Coronary artery (tissue), 2 donors: ENCODE measurements at regions not wholly inside any gene's neighbourhood (a gene's known extent, or its start where the extent isn't known, plus 50 kb on each side); places are given as distances from the start of the nearest gene placed in this dataset.

Experiments used
- DNase-seq: peaks from one replicate; pipeline ENCODE4 v3.0.0-alpha.2; 2017; ENCODE audit warnings: low spot score
- H3K27ac ChIP-seq, 2 donors: fragments of 200-600 bp; sonication (generic); one replicate each; pipeline ENCODE4 v1.5.1; 2016 to 2019
- H3K4me3 ChIP-seq: fragments of 200-600 bp; sonication (generic); 2 replicates; pipeline ENCODE4 v1.5.1; 2016; ENCODE audit warnings: mild to moderate bottlenecking, moderate library complexity
- TF ChIP-seq, protein P1 (sequence below): fragments of 200-600 bp; sonication (generic); IDR thresholded peaks from one replicate; pipeline ENCODE4 v1.5.1; 2019; ENCODE audit warnings: antibody characterized with exemption

GRCh38 chr5:126220725-126221124, 202.5 kb upstream of the GRAMD2B start:
- no peak overlapping the region for H3K27ac ChIP-seq
- TF ChIP-seq, protein P1, sequence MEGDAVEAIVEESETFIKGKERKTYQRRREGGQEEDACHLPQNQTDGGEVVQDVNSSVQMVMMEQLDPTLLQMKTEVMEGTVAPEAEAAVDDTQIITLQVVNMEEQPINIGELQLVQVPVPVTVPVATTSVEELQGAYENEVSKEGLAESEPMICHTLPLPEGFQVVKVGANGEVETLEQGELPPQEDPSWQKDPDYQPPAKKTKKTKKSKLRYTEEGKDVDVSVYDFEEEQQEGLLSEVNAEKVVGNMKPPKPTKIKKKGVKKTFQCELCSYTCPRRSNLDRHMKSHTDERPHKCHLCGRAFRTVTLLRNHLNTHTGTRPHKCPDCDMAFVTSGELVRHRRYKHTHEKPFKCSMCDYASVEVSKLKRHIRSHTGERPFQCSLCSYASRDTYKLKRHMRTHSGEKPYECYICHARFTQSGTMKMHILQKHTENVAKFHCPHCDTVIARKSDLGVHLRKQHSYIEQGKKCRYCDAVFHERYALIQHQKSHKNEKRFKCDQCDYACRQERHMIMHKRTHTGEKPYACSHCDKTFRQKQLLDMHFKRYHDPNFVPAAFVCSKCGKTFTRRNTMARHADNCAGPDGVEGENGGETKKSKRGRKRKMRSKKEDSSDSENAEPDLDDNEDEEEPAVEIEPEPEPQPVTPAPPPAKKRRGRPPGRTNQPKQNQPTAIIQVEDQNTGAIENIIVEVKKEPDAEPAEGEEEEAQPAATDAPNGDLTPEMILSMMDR, result no peak
- DNase-seq, result no peak
- H3K4me3 ChIP-seq, result no peak overlapping the region

DNA sequence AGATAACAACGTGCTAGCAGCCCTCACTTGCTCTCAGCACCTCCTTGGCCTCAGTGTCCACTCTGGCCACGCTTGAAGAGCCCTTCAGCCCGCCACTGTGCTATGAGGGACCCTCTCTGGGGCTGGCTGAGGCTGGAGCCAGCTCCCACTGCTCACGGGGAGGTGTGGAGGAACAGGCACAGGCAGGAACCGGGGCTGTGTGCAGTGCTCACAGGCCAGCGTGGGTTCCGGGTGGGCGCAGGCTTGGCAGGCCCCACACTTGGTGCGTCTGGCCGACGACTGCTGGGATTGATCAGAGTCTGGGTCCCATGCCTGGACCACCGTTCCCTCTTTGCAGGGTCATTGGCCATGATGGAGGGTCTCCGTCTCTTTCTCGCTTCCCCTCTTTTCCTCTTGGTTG, 194.3 kb upstream of the GRAMD2B start:
- TF ChIP-seq, protein P1, result no peak
- H3K27ac ChIP-seq, result no peak overlapping the region
- H3K4me3 ChIP-seq, result no peak overlapping the region
- DNase-seq, result no peak

GRCh38 chr5:126233256-126233655, 190.0 kb upstream of the GRAMD2B start:
- no peak overlapping the region for H3K27ac ChIP-seq
- TF ChIP-seq, protein P1, result no peak
- no peak overlapping the region for H3K4me3 ChIP-seq
- no peak for DNase-seq

DNA sequence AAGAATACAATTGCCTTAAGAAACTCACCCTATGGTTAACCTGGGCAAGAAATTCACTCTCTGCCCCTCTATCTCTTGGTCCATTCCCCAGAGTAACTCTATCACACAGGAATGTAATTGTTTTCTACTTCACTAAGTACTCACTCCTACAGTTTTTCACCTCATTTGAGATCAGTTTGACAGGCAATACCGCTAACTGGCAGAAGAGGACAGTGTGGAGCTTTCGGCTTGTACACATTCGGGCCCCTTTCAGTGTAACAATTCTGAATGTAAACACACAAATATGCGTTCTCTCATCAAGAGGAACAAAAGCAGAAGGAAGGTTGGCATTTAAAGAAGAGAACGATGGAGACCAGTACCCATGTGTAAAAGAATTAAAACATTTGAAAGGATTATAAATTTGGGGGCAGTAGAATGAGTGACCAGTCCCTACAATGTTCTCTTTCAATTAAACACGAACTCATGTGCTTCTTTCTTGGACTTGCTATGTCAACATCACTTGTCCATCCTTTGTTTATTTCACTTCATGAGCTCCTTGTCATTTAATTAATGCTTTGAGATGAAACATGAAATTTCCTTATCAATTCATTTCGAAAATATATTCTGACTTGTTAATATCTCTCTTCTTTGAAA, 188.5 kb upstream of the GRAMD2B start:
- TF ChIP-seq, protein P1, result no peak
- no peak for DNase-seq
- Histone ChIP-seq H3K4me3 (no peak overlapping the region), H3K27ac (no peak overlapping the region)

DNA sequence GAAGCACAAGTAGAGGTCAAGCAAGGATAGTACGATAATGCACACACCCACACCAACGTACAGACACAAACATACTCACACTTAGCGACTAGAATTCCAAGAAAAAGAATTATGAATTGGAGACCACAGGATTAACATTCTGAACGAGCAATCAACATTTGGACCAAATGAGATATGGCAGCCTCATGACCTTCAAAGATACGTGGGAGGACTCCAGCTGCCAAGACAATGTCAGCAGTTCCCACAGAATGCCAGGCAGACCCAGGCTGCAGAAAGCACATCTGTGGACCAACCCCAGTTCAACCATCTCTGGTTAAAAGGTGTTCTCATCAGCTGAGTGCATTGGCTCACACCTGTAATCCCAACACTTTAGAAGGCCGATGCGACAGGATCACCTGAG, 187.6 kb upstream of the GRAMD2B start:
- no peak overlapping the region for H3K4me3 ChIP-seq
- TF ChIP-seq, protein P1, result no peak
- DNase-seq, result no peak
- H3K27ac ChIP-seq, result no peak overlapping the region

GRCh38 chr5:126236994-126237393, 186.2 kb upstream of the GRAMD2B start:
- no peak overlapping the region for H3K27ac ChIP-seq
- H3K4me3 ChIP-seq, result no peak overlapping the region
- DNase-seq, result no peak
- TF ChIP-seq, protein P1, result no peak

- Histone ChIP-seq H3K4me3 (no peak overlapping the region), H3K27ac (no peak overlapping the region)
- TF ChIP-seq, protein P1, result no peak
- no peak for DNase-seq
Measured at GRCh38 chr5:126248611-126249010, 174.6 kb upstream of the GRAMD2B start.
